ENCODE measurements at regions not wholly inside any gene's neighbourhood (a gene's known extent, or its start where the extent isn't known, plus 50 kb on each side); places are given as distances from the start of the nearest gene placed in this dataset.

DNA sequence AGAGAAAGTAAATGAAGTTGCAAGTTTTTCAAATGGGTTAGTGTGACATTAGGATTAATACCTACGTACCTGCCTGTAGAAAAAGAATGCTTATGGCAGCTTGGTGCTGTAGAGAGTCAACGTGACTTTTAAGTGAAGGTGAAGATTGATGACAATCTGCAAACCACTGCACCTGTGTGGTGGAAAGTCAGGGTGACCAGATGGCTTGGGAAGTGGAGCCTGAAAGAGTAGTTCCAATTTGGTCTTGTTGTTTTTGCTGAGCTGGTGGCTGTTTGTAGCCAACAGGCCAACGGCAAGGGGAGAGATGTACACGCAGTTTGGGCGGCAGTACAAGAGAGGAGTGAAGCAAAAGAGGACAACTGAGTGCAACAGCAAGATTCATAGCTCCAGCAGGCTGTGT is 78.1 kb upstream of the JAK1 start:
- Histone ChIP-seq H3K9me3 (ENCODE audit: control insufficient read depth in 1 of 2, low read length in 2 of 2) (no peaks in the 10 kb centered on the region), H3K27me3 (ENCODE audit: low read depth, low read length) (no peaks in the 10 kb centered on the region), H3K36me3 (ENCODE audit: control insufficient read depth in 1 of 2, insufficient read depth in 2 of 2, low read length in 2 of 2) (peaks cover 0 to 6% of the 10 kb centered on the region in 2 donors), H3K4me1 (ENCODE audit: control insufficient read depth in 1 of 2, insufficient read depth in 2 of 2, low read length in 2 of 2) (peaks cover 0 to 10% of the 10 kb centered on the region in 2 donors), H3K27ac (ENCODE audit: low read length) (no peak overlapping the region), H3K4me3 (ENCODE audit: low read depth in 1 of 2, low read length in 2 of 2) (no peak overlapping the region)

DNA sequence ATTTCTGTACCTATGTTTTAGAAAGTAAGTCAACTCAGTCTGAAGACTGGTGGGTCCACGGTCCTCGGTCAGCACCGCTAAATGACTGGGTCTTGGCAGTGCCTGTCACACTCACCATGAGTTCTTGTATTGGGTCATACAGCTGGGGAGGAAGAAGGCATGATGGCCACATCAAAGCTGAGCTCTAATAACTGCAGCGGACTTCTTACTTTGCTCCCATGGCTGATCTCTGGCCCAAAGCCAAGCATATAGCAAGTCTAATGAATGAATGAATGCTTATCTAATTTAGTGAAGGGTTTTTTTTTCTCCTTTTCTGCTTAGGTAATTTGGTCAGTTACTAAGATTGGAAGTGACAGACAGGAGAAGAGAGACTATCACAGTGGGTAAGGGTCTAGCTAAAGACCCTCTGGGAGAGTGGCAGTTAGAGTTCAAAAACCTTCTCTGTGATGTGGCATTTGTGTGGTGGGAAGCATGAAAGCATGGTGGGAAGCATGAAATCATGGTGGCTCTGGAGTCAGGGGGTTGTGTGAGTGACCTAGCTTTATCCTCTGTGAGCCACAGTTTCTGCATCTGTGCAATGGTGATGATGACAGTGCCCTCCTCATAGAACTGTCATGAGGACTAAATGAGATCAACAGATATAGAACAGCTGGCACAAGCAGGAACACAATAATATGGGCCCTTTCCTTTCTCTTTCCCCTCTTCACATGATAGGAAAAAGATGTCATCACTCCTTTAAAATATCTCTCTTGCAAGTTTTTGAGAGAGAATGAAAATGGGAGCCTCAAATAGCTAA is 78.9 kb upstream of the JAK1 start:
- H3K27ac ChIP-seq (ENCODE audit: low read length) = no peak overlapping the region
- H3K9me3 ChIP-seq (ENCODE audit: control insufficient read depth in 1 of 2, low read length in 2 of 2) = no peaks in the 10 kb centered on the region
- peaks cover 0 to 6% of the 10 kb centered on the region in 2 donors for H3K36me3 ChIP-seq (ENCODE audit: control insufficient read depth in 1 of 2, insufficient read depth in 2 of 2, low read length in 2 of 2)
- no peaks in the 10 kb centered on the region for H3K27me3 ChIP-seq (ENCODE audit: low read depth, low read length)
- H3K4me3 ChIP-seq (ENCODE audit: low read depth in 1 of 2, low read length in 2 of 2) = no peak overlapping the region
- peaks cover 0 to 10% of the 10 kb centered on the region in 2 donors for H3K4me1 ChIP-seq (ENCODE audit: control insufficient read depth in 1 of 2, insufficient read depth in 2 of 2, low read length in 2 of 2)

DNA sequence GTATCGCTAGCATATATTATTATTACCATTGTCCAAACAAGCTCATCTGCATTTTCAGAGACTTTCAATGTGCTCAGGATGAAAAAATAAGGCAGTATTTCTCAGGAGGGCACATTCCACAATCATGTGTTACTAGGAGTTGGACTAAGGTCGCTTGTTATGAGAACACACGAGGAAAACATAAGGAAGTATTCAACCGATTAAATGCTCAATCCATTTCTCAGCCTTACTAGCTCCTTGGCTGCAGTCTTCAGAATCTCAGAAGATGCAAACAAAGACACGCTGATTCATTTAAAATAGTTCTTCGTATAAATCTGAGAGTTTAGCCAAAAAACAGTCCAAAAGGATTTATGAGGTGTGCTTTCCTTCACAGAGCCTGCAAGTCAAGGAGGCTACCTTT is 82.0 kb upstream of the JAK1 start:
- Histone ChIP-seq H3K9me3 (ENCODE audit: control insufficient read depth in 1 of 2, low read length in 2 of 2) (no peaks in the 10 kb centered on the region), H3K36me3 (ENCODE audit: control insufficient read depth in 1 of 2, insufficient read depth in 2 of 2, low read length in 2 of 2) (peaks cover 0 to 6% of the 10 kb centered on the region in 2 donors), H3K4me3 (ENCODE audit: low read depth in 1 of 2, low read length in 2 of 2) (no peak overlapping the region), H3K27me3 (ENCODE audit: low read depth, low read length) (no peaks in the 10 kb centered on the region), H3K27ac (ENCODE audit: low read length) (no peak overlapping the region), H3K4me1 (ENCODE audit: control insufficient read depth in 1 of 2, insufficient read depth in 2 of 2, low read length in 2 of 2) (peaks cover 0 to 10% of the 10 kb centered on the region in 2 donors)

DNA sequence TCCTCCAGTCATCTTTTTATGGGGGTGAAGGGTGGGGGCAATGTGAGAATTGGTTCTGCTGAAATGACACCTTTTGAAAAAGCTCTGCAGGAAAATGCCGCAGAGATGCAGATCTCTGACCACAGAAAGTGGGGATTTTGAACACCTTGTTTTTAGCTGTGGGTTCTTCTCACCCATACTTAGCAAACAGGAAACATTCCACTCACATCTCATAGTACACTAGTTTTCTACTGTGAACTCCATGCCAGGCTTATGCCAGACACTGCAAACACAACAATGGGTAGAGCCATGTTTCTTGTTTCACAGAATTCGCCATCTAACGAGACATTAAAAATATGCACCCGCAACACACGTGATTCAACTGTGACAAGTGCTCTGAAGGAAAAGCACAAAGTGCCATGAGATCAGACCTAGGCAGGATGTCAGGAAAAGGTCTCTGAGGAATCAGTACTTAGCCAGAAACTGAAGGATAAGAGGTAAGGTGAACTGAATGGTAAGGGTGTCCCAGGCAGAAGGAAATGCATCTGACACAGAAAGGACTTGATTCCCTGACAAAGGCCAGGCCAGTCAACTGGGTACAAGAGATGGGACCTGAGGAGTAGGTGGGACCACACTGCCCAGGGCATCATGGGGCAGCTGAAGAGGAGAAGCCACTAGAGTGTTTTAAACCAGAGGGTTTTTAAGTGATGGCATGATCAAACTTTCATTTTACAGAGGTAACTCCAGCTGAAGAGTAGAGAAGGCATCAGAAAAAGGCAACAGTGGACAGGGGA is 83.8 kb upstream of the JAK1 start:
- H3K4me3 ChIP-seq (ENCODE audit: low read depth in 1 of 2, low read length in 2 of 2) = no peak overlapping the region
- H3K27ac ChIP-seq (ENCODE audit: low read length) = no peak overlapping the region
- H3K27me3 ChIP-seq (ENCODE audit: low read depth, low read length) = no peaks in the 10 kb centered on the region
- peaks cover 0 to under 1% of the 10 kb centered on the region in 2 donors for H3K36me3 ChIP-seq (ENCODE audit: control insufficient read depth in 1 of 2, insufficient read depth in 2 of 2, low read length in 2 of 2)
- H3K9me3 ChIP-seq (ENCODE audit: control insufficient read depth in 1 of 2, low read length in 2 of 2) = no peaks in the 10 kb centered on the region
- peaks cover 0 to 10% of the 10 kb centered on the region in 2 donors for H3K4me1 ChIP-seq (ENCODE audit: control insufficient read depth in 1 of 2, insufficient read depth in 2 of 2, low read length in 2 of 2)

DNA sequence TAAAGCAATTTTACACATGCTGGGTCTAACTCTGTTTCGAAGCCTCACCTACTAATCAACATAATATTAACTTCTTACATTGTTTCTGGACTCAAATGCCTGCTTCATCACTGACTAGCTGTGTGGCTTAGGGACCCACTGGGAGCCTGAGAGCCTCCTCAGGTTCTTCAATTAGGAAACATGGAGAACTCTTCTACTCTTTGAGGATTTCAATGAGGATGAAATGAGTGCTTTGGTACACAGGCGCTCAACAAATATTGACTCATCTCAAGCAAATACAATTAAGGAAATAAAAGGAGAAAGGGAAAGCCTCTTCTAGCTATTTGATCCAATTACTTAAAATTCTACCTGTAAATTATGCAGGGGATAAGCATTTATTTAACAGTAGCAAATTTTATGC is 84.4 kb upstream of the JAK1 start:
- Histone ChIP-seq H3K4me3 (ENCODE audit: low read depth in 1 of 2, low read length in 2 of 2) (no peak overlapping the region), H3K27ac (ENCODE audit: low read length) (no peak overlapping the region), H3K27me3 (ENCODE audit: low read depth, low read length) (no peaks in the 10 kb centered on the region), H3K4me1 (ENCODE audit: control insufficient read depth in 1 of 2, insufficient read depth in 2 of 2, low read length in 2 of 2) (peaks cover 0 to 10% of the 10 kb centered on the region in 2 donors), H3K9me3 (ENCODE audit: control insufficient read depth in 1 of 2, low read length in 2 of 2) (no peaks in the 10 kb centered on the region), H3K36me3 (ENCODE audit: control insufficient read depth in 1 of 2, insufficient read depth in 2 of 2, low read length in 2 of 2) (peaks cover under 1 to 6% of the 10 kb centered on the region in 2 donors)

DNA sequence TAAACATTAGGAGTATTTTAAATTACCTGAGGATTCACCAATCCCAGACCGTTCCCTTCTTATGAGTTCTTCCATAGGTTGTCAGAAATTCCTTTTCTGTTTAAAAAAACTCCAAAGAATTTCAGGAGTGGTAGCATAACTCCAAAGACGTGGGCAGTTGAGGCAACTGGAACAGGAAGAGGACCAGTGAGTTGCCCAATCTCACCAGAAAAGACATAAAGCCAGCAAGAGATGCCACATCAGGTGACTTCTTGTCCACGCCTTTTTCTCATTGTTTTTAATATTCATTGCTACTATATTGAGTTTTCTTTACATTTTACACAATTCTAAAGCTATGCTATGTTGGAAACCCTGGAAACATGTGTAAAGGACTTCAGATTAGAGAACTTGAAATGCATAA is 88.1 kb upstream of the JAK1 start:
- H3K4me3 ChIP-seq (ENCODE audit: low read depth in 1 of 2, low read length in 2 of 2) = no peak overlapping the region
- no peak overlapping the region for H3K27ac ChIP-seq (ENCODE audit: low read length)
- peaks cover 0 to 6% of the 10 kb centered on the region in 2 donors for H3K4me1 ChIP-seq (ENCODE audit: control insufficient read depth in 1 of 2, insufficient read depth in 2 of 2, low read length in 2 of 2)
- peaks cover 16 to 30% of the 10 kb centered on the region in 2 donors for H3K36me3 ChIP-seq (ENCODE audit: control insufficient read depth in 1 of 2, insufficient read depth in 2 of 2, low read length in 2 of 2)
- H3K27me3 ChIP-seq (ENCODE audit: low read depth, low read length) = no peaks in the 10 kb centered on the region
- H3K9me3 ChIP-seq (ENCODE audit: control insufficient read depth in 1 of 2, low read length in 2 of 2) = no peaks in the 10 kb centered on the region

DNA sequence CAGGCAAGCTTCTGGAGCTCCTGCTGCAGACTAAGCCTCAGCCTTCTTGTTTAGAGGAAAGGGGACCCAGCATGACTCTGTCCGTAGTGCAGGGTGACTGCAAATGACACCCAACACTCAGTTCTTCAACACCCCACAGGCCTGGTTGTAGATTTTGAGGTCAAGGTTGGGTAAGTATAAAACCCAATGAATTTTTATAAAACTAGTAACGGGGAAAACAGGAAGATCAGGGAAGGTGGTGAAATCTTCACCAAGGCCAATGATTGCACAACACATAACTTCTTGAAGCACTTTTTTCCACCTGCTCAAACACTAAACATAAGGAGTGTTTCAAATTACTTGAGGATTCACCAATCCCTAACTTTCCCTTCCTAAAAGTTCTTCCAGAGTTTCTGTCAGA is 89.4 kb upstream of the JAK1 start:
- Histone ChIP-seq H3K4me1 (ENCODE audit: control insufficient read depth in 1 of 2, insufficient read depth in 2 of 2, low read length in 2 of 2) (peaks cover 0 to 15% of the 10 kb centered on the region in 2 donors), H3K4me3 (ENCODE audit: low read depth in 1 of 2, low read length in 2 of 2) (no peak overlapping the region), H3K27me3 (ENCODE audit: low read depth, low read length) (no peaks in the 10 kb centered on the region), H3K27ac (ENCODE audit: low read length) (no peak overlapping the region), H3K9me3 (ENCODE audit: control insufficient read depth in 1 of 2, low read length in 2 of 2) (no peaks in the 10 kb centered on the region), H3K36me3 (ENCODE audit: control insufficient read depth in 1 of 2, insufficient read depth in 2 of 2, low read length in 2 of 2) (peaks cover 16 to 30% of the 10 kb centered on the region in 2 donors)

DNA sequence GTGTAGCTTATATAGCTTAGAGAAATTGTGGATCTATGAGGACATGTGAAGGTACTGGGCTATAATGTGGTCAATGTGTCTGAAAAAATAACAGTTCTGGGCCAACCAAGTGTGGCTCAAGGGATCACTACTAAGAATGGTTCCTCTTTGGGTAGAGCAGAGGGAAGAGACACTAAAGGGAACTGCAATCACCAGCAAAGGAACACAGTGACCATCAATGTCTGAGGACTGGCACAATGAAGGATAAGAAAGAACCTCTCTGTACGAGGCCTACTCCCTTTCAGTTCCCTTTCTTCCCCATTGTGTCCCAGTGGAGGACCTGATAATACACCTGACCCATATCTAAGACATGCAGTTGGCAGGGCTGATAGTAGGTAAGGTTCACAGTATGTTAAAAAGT is 89.9 kb upstream of the JAK1 start:
- Histone ChIP-seq H3K4me3 (ENCODE audit: low read depth in 1 of 2, low read length in 2 of 2) (no peak overlapping the region), H3K27me3 (ENCODE audit: low read depth, low read length) (no peaks in the 10 kb centered on the region), H3K36me3 (ENCODE audit: control insufficient read depth in 1 of 2, insufficient read depth in 2 of 2, low read length in 2 of 2) (peaks cover 16 to 30% of the 10 kb centered on the region in 2 donors), H3K4me1 (ENCODE audit: control insufficient read depth in 1 of 2, insufficient read depth in 2 of 2, low read length in 2 of 2) (peaks cover 0 to 16% of the 10 kb centered on the region in 2 donors), H3K9me3 (ENCODE audit: control insufficient read depth in 1 of 2, low read length in 2 of 2) (no peaks in the 10 kb centered on the region), H3K27ac (ENCODE audit: low read length) (no peak overlapping the region)

DNA sequence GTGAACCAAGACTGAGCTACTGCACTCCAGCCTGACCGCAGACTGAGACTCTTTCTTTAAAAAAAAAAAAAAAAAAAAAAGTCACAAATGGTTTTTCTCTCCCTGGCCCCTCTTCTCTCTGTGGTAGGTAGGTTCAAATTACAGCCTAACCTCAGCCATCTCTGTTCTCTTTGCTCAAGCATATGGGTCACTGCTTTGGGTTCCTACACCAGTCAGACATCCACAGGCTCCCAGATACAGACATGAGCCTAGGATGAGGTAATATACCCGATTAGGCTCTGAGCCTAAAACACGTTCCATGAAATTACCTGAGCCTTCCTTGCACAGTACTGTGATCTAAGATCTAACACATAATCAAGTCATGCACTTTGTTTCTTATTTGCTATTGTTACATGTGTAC is 90.5 kb upstream of the JAK1 start:
- Histone ChIP-seq H3K9me3 (ENCODE audit: control insufficient read depth in 1 of 2, low read length in 2 of 2) (no peaks in the 10 kb centered on the region), H3K4me3 (ENCODE audit: low read depth in 1 of 2, low read length in 2 of 2) (no peak overlapping the region), H3K27ac (ENCODE audit: low read length) (no peak overlapping the region), H3K36me3 (ENCODE audit: control insufficient read depth in 1 of 2, insufficient read depth in 2 of 2, low read length in 2 of 2) (peaks cover 16 to 30% of the 10 kb centered on the region in 2 donors), H3K27me3 (ENCODE audit: low read depth, low read length) (no peaks in the 10 kb centered on the region), H3K4me1 (ENCODE audit: control insufficient read depth in 1 of 2, insufficient read depth in 2 of 2, low read length in 2 of 2) (peaks cover 0 to 16% of the 10 kb centered on the region in 2 donors)

DNA sequence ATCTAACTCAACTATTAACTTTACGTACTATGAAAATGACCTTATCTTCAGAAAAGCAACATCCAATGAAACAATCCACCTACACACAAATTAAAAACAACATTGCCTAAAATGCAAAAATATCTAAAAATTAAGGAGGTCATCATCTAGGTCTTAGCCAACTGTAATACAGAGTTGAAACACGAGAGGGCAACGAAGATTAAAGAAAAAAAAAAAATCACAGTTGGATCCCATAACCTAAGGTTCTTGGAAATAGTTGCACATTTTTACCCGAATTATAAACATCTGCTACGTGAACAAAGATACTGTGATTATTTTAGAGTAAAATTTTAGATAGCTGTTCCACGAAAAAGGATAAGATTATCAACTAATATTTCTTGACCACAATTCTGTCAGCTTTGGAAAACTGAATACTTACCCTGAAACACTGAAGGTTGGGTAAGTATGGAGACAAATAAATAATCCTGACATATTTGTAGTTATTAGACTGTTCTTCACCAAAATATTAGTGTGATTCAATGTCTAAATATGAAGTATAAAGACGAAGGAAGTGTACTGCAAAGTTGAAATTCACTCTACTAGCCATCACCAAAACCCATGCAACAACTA is 88.0 kb upstream of the AK4 start:
- Histone ChIP-seq H3K9me3 (ENCODE audit: control insufficient read depth in 1 of 2, low read length in 2 of 2) (no peaks in the 10 kb centered on the region), H3K27me3 (ENCODE audit: low read depth, low read length) (no peaks in the 10 kb centered on the region), H3K27ac (ENCODE audit: low read length) (no peak overlapping the region), H3K4me3 (ENCODE audit: low read depth in 1 of 2, low read length in 2 of 2) (no peak overlapping the region), H3K36me3 (ENCODE audit: control insufficient read depth in 1 of 2, insufficient read depth in 2 of 2, low read length in 2 of 2) (peaks cover 16 to 37% of the 10 kb centered on the region in 2 donors), H3K4me1 (ENCODE audit: control insufficient read depth in 1 of 2, insufficient read depth in 2 of 2, low read length in 2 of 2) (peaks cover 0 to 40% of the 10 kb centered on the region in 2 donors)

DNA sequence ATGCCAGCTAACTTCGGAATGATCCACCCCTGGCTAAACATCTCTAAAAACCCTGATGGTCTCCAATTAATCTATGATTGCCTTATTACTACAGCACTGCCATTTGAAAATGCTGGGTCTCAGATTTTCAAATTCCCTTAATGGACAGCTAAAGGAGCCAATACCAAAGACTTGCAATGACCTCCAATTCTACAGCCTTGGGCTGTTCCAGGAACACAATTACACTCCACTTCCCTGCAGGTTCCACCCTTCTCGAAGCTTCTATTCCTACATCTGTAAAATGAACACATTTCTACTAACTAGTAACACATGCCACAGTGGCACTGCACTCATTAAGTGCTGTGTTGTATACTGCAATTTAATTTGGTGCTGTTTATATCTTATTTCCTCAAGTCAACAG is 85.7 kb upstream of the AK4 start:
- Histone ChIP-seq H3K27me3 (ENCODE audit: low read depth, low read length) (no peaks in the 10 kb centered on the region), H3K9me3 (ENCODE audit: control insufficient read depth in 1 of 2, low read length in 2 of 2) (no peaks in the 10 kb centered on the region), H3K36me3 (ENCODE audit: control insufficient read depth in 1 of 2, insufficient read depth in 2 of 2, low read length in 2 of 2) (peaks cover 2 to 17% of the 10 kb centered on the region in 2 donors), H3K4me1 (ENCODE audit: control insufficient read depth in 1 of 2, insufficient read depth in 2 of 2, low read length in 2 of 2) (peaks cover 0 to 37% of the 10 kb centered on the region in 2 donors), H3K4me3 (ENCODE audit: low read depth in 1 of 2, low read length in 2 of 2) (no peak overlapping the region), H3K27ac (ENCODE audit: low read length) (no peak overlapping the region)

Data from muscle layer of duodenum (tissue), 2 donors.